K562 (cell line): ENCODE measurements at regions not wholly inside any gene's neighbourhood (a gene's known extent, or its start where the extent isn't known, plus 50 kb on each side); places are given as distances from the start of the nearest gene placed in this dataset.

Source experiments
- ATAC-seq: fragments of 200-7000 bp; cut with Tn5 transposase; 3 replicates; pipeline ENCODE4 v1.9.1; 2020; ENCODE audit warnings: moderate library complexity
- BruUV-seq: library from RNA; stranded (reverse); fragments of 400-500 nt; replicated peaks from 2 replicates; lab custom pipeline; 2021; lab: Mats Ljungman, UMichigan
- CTCF ChIA-PET: fragments of 300-600 bp; formaldehyde crosslinking; extraction: SDS; loops from one replicate; lab custom pipeline; 2021; ENCODE audit warnings: low intra/inter-chr PET ratio; lab: Yijun Ruan, JAX
- POLR2A ChIA-PET: fragments of 300-600, 350-650 bp; sonication (Branson Sonifier 250); formaldehyde crosslinking; extraction: SDS; loops from one replicate; lab custom pipeline; 2021; ENCODE audit warnings: antibody characterized with exemption, inconsistent platforms; lab: Yijun Ruan, JAX
- DNase-seq, 4 experiments: peaks; one replicate each; pipeline versions ENCODE4 v3.0.0 to v3.0.0-alpha.2; 2011 to 2018; ENCODE audit warnings: low spot score in 3 of 4, mixed read lengths in 3 of 4; ENCODE audit errors: extremely low read depth in 1 of 4
- FAIRE-seq: peaks from 2 replicates; lab custom pipeline; 2011; peaks lifted over from hg19 to GRCh38; lab: Jason Lieb, UNC
- H2AFZ ChIP-seq: 2 replicates; pipeline ENCODE4 v1.6.0; 2011; ENCODE audit warnings: low read depth, low read length, control low read depth, inconsistent platforms
- H3K27ac ChIP-seq: fragments of 200-600 bp; 3 replicates; pipeline ENCODE4 v1.8.0; 2011; ENCODE audit warnings: low read depth, mild to moderate bottlenecking, control low read depth, inconsistent platforms, low read length, moderate library complexity, mixed read lengths; ENCODE audit errors: extremely low read depth
- H3K27me3 ChIP-seq, 2 experiments: fragments of 300-600 bp in 1 of 2; 2 replicates in 1 of 2; 3 replicates in 1 of 2; pipeline versions ENCODE4 v1.6.0 to v1.8.0; 2011; ENCODE audit warnings: inconsistent platforms in 2 of 2, low read length in 2 of 2, mild to moderate bottlenecking in 1 of 2, mixed read lengths in 1 of 2, moderate library complexity in 1 of 2; ENCODE audit not compliant: control insufficient read depth in 2 of 2, insufficient read depth in 2 of 2
- H3K36me3 ChIP-seq: fragments of 300-600 bp; 3 replicates; pipeline ENCODE4 v1.8.0; 2011; ENCODE audit warnings: mild to moderate bottlenecking, low read length, inconsistent platforms; ENCODE audit not compliant: control insufficient read depth, insufficient read depth
- H3K4me1 ChIP-seq, 2 experiments: fragments of 200-600 bp in 1 of 2; replicated peaks in 1 of 2; 2 replicates in 1 of 2; 3 replicates in 1 of 2; pipeline versions ENCODE4 v1.5.1 to v1.8.0; 2011; ENCODE audit warnings: inconsistent platforms in 2 of 2, low read length in 2 of 2, mild to moderate bottlenecking in 1 of 2, mixed read lengths in 1 of 2, moderate library complexity in 1 of 2; ENCODE audit not compliant: control insufficient read depth in 2 of 2, insufficient read depth in 2 of 2
- H3K4me2 ChIP-seq: 2 replicates; pipeline ENCODE4 v1.6.1; 2011; ENCODE audit warnings: low read length, control low read depth, inconsistent platforms, mixed read lengths; ENCODE audit not compliant: insufficient read depth
- H3K4me3 ChIP-seq: fragments of 200-600 bp; sonication (generic), shearing (Covaris generic); 2 replicates; pipeline ENCODE4 v1.5.1; 2016; ENCODE audit warnings: control low read depth, inconsistent platforms
- H3K79me2 ChIP-seq: fragments of 200-600 bp; 3 replicates; pipeline ENCODE4 v1.8.0; 2011; ENCODE audit warnings: low read length, inconsistent platforms; ENCODE audit not compliant: control insufficient read depth, insufficient read depth
- H3K9ac ChIP-seq, 2 experiments: 2 replicates each; pipeline versions ENCODE4 v1.6.0 to v1.6.1; 2011; ENCODE audit warnings: low read depth in 2 of 2, low read length in 2 of 2, control low read depth in 1 of 2, inconsistent platforms in 1 of 2, mild to moderate bottlenecking in 1 of 2, mixed read lengths in 1 of 2; ENCODE audit not compliant: insufficient read depth in 1 of 2
- H3K9me1 ChIP-seq: one replicate; pipeline ENCODE4 v1.6.0; 2011; ENCODE audit warnings: inconsistent platforms, mild to moderate bottlenecking, low read length, moderate library complexity; ENCODE audit not compliant: control insufficient read depth, insufficient read depth
- H3K9me3 ChIP-seq: replicated peaks from 2 replicates; pipeline ENCODE4 v1.5.1; 2011; ENCODE audit warnings: low read depth, low read length, inconsistent platforms; ENCODE audit not compliant: control insufficient read depth, insufficient read depth
- H4K20me1 ChIP-seq: replicated peaks from 2 replicates; pipeline ENCODE4 v1.6.1; 2011; ENCODE audit warnings: low read length, inconsistent platforms, mixed read lengths; ENCODE audit not compliant: control insufficient read depth, insufficient read depth
- C11orf30 ChIP-seq: fragments of 450-650 bp; IDR thresholded peaks from 2 replicates; pipeline ENCODE4 v1.6.1; 2016; ENCODE audit warnings: low read depth, mild to moderate bottlenecking
- CBFA2T2 ChIP-seq: fragments of 450-650 bp; conservative IDR thresholded peaks from 2 replicates; pipeline ENCODE4 v1.6.1; 2017; ENCODE audit warnings: mild to moderate bottlenecking
- GABPA ChIP-seq: fragments of 200-800 bp; sonication (Bioruptor generic); conservative IDR thresholded peaks from 2 replicates; pipeline ENCODE4 v1.6.1; 2016; ENCODE audit warnings: low read depth, missing genetic modification characterization, missing compliant biosample characterization
- HBP1 ChIP-seq: fragments of 450-650 bp; formaldehyde crosslinking; IDR thresholded peaks from 2 replicates; pipeline ENCODE4 v1.4.0; 2022; ENCODE audit warnings: missing genetic modification characterization
- HNRNPL ChIP-seq: fragments of 200-400 bp; formaldehyde crosslinking; IDR thresholded peaks from 2 replicates; pipeline ENCODE4 v1.6.1; 2017; ENCODE audit warnings: low read depth, mild to moderate bottlenecking, low read length
- MAFG ChIP-seq: fragments of 450-650 bp; conservative IDR thresholded peaks from 2 replicates; pipeline ENCODE4 v1.6.1; 2016; ENCODE audit warnings: missing genetic modification characterization, missing compliant biosample characterization
- MCM5 ChIP-seq: fragments of 450-650 bp; IDR thresholded peaks from 2 replicates; pipeline ENCODE4 v1.6.1; 2016; ENCODE audit warnings: low read depth
- ZNF175 ChIP-seq: fragments of 200-800 bp; sonication (Bioruptor generic); IDR thresholded peaks from 2 replicates; pipeline ENCODE4 v1.6.1; 2016; ENCODE audit warnings: low read depth, mild to moderate bottlenecking, missing genetic modification characterization, missing compliant biosample characterization
- ZNF316 ChIP-seq: fragments of 450-650 bp; IDR thresholded peaks from 2 replicates; pipeline ENCODE4 v1.6.1; 2016
- WGBS: fragments of 100-300 bp; shearing (Covaris generic); methylation state at CpG from one replicate; pipeline ENCODE4 v1.1.6; 2016; ENCODE audit warnings: low coverage, mixed read lengths; ENCODE audit not compliant: insufficient coverage; ENCODE audit errors: missing lambda C conversion rate; 5-methylcytosine and 5-hydroxymethylcytosine counted together
- in situ Hi-C: fragments of 300-500 bp; cut with MboI; formaldehyde crosslinking; loops from 4 replicates; pipeline ENCODE4 v1.15.0; 2018; ENCODE audit warnings: inconsistent platforms, mixed read lengths
- intact Hi-C: fragments of 100-400 bp; cut with micrococcal nuclease; formaldehyde crosslinking; loops from 2 replicates; pipeline ENCODE4 v1.14.2; 2022
- TF ChIP-seq, protein P1 (sequence below): IDR thresholded peaks from 2 replicates; pipeline ENCODE4 v1.6.1; 2016; ENCODE audit warnings: missing genetic modification characterization, missing compliant biosample characterization

GRCh38 chr2:523698-524270 is 153.4 kb downstream of the TMEM18 start:
- intact Hi-C loops: no loop called here
- Histone ChIP-seq H2AFZ (no peak overlapping the region), H3K27ac (no peak overlapping the region), H3K4me1 (no peaks in the 10 kb centered on the region), H4K20me1 (no peaks in the 10 kb centered on the region), H3K79me2 (no peaks in the 10 kb centered on the region), H3K36me3 (no peaks in the 10 kb centered on the region), H3K4me2 (no peak overlapping the region), H3K9me1 (no peaks in the 10 kb centered on the region), H3K9me3 (no peaks in the 10 kb centered on the region; the same call in 1 of the 2 replicates), H3K9ac (no peak overlapping the region), H3K27me3 (peaks cover 6 to 53% of the 10 kb centered on the region in 2 experiments; a peak in 4 of 5 replicates), H3K4me3 (no peak overlapping the region)
- ChIA-PET CTCF (no interaction called here), POLR2A (no interaction called here)
- WGBS: 3% methylated on average over 12 of the region's 12 CpGs
- no peak for FAIRE-seq
- in situ Hi-C loops: no loop called here
- no TSS peak for BruUV-seq
- no peak for ATAC-seq
- no peak for TF ChIP-seq GABPA (tag)
- TF ChIP-seq HNRNPL: no peak
- TF ChIP-seq HBP1: no peak
- no peak for TF ChIP-seq ZNF175
- TF ChIP-seq C11orf30: peak; percentile 41; the same call in 1 of the 2 replicates
- TF ChIP-seq, protein P1, sequence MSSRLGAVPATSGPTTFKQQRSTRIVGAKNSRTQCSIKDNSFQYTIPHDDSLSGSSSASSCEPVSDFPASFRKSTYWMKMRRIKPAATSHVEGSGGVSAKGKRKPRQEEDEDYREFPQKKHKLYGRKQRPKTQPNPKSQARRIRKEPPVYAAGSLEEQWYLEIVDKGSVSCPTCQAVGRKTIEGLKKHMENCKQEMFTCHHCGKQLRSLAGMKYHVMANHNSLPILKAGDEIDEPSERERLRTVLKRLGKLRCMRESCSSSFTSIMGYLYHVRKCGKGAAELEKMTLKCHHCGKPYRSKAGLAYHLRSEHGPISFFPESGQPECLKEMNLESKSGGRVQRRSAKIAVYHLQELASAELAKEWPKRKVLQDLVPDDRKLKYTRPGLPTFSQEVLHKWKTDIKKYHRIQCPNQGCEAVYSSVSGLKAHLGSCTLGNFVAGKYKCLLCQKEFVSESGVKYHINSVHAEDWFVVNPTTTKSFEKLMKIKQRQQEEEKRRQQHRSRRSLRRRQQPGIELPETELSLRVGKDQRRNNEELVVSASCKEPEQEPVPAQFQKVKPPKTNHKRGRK (tag): no peak
- peak; percentile 29; the same call in 1 of the 2 replicates for TF ChIP-seq MAFG (tag)
- TF ChIP-seq CBFA2T2: no peak
- no peak for TF ChIP-seq MCM5
- peak; percentile 46; the same call in 1 of the 2 replicates for TF ChIP-seq ZNF316
- no peak for DNase-seq
